IMR-90 (cell line): ENCODE measurements at regions not wholly inside any gene's neighbourhood (a gene's known extent, or its start where the extent isn't known, plus 50 kb on each side); places are given as distances from the start of the nearest gene placed in this dataset.

Source experiments
- ATAC-seq: fragments of 200-7000 bp; cut with Tn5 transposase; 2 replicates; pipeline ENCODE4 v1.9.1; 2020; ENCODE audit warnings: low read depth, mild to moderate bottlenecking, moderate library complexity
- BruUV-seq: library from RNA; stranded (reverse); fragments of 400-500 nt; replicated peaks from 2 replicates; lab custom pipeline; 2021; lab: Mats Ljungman, UMichigan
- CTCF ChIA-PET: fragments of 300-600 bp; formaldehyde crosslinking; extraction: SDS; loops from one replicate; lab custom pipeline; 2021; ENCODE audit warnings: antibody characterized with exemption; lab: Yijun Ruan, JAX
- POLR2A ChIA-PET: fragments of 300-600 bp; sonication (Branson Sonifier 250); formaldehyde crosslinking; loops from one replicate; lab custom pipeline; 2022; ENCODE audit warnings: antibody characterized with exemption; ENCODE audit not compliant: unreplicated experiment; lab: Charles Lee
- DNase-seq: peaks from one replicate; pipeline ENCODE4 v3.0.0; 2013
- H2AFZ ChIP-seq: replicated peaks from 2 replicates; pipeline ENCODE3; 2013; ENCODE audit warnings: low read length, mild to moderate bottlenecking; ENCODE audit not compliant: poor library complexity
- H2AK5ac ChIP-seq: 2 replicates; pipeline ENCODE4 v1.6.1; 2013; ENCODE audit warnings: low read depth, low read length, inconsistent platforms
- H2AK9ac ChIP-seq: replicated peaks from 2 replicates; pipeline ENCODE3; 2013; ENCODE audit warnings: mild to moderate bottlenecking, low read depth, low read length, moderate library complexity; ENCODE audit not compliant: poor library complexity
- H2BK120ac ChIP-seq: 2 replicates; pipeline ENCODE4 v1.6.1; 2013; ENCODE audit warnings: low read depth, low read length, inconsistent platforms
- H2BK15ac ChIP-seq: 3 replicates; pipeline ENCODE4 v1.6.1; 2013; ENCODE audit warnings: low read depth, low read length, inconsistent platforms
- H2BK20ac ChIP-seq: 2 replicates; pipeline ENCODE4 v1.6.1; 2013; ENCODE audit warnings: low read depth, mild to moderate bottlenecking, inconsistent platforms, low read length, moderate library complexity
- H2BK5ac ChIP-seq: 2 replicates; pipeline ENCODE4 v1.6.1; 2013; ENCODE audit warnings: mild to moderate bottlenecking, low read depth, low read length, inconsistent platforms; ENCODE audit not compliant: poor library complexity, severe bottlenecking
- H3K14ac ChIP-seq: replicated peaks from 2 replicates; pipeline ENCODE4 v1.6.1; 2013; ENCODE audit warnings: low read depth, low read length, inconsistent platforms
- H3K18ac ChIP-seq: 2 replicates; pipeline ENCODE4 v1.6.1; 2013; ENCODE audit warnings: low read depth, low read length, control low read depth
- H3K23ac ChIP-seq: 2 replicates; pipeline ENCODE4 v1.6.1; 2013; ENCODE audit warnings: low read depth, low read length, inconsistent platforms
- H3K27ac ChIP-seq: 2 replicates; pipeline ENCODE4 v1.5.1; 2013; ENCODE audit warnings: mild to moderate bottlenecking, control low read depth, low read length; ENCODE audit not compliant: insufficient read depth
- H3K27me3 ChIP-seq: 2 replicates; pipeline ENCODE4 v1.6.1; 2013; ENCODE audit warnings: low read length; ENCODE audit not compliant: control insufficient read depth, insufficient read depth
- H3K36me3 ChIP-seq: 2 replicates; pipeline ENCODE4 v1.6.1; 2013; ENCODE audit warnings: low read length, mixed read lengths; ENCODE audit not compliant: control insufficient read depth, insufficient read depth
- H3K4ac ChIP-seq: 2 replicates; pipeline ENCODE4 v1.6.1; 2013; ENCODE audit warnings: low read depth, low read length, inconsistent platforms
- H3K4me1 ChIP-seq: 2 replicates; pipeline ENCODE4 v1.6.1; 2013; ENCODE audit warnings: low read length, mixed read lengths; ENCODE audit not compliant: control insufficient read depth, insufficient read depth
- H3K4me2 ChIP-seq: 2 replicates; pipeline ENCODE4 v1.6.1; 2013; ENCODE audit warnings: low read depth, mild to moderate bottlenecking, control low read depth, low read length, moderate library complexity
- H3K4me3 ChIP-seq: 2 replicates; pipeline ENCODE4 v1.5.1; 2013; ENCODE audit warnings: low read depth, mild to moderate bottlenecking, control low read depth, low read length, moderate library complexity; ENCODE audit not compliant: insufficient read depth
- H3K56ac ChIP-seq: 2 replicates; pipeline ENCODE4 v1.6.1; 2013; ENCODE audit warnings: low read length, inconsistent platforms; ENCODE audit not compliant: insufficient read depth; ENCODE audit errors: extremely low read depth
- H3K79me1 ChIP-seq, 2 experiments: 2 replicates each; pipeline ENCODE4 v1.6.1; 2013; ENCODE audit warnings: low read length in 2 of 2, inconsistent platforms in 1 of 2, low read depth in 1 of 2
- H3K9ac ChIP-seq: 2 replicates; pipeline ENCODE4 v1.6.1; 2013; ENCODE audit warnings: low read depth, low read length, control low read depth
- H3K9me1 ChIP-seq: 2 replicates; pipeline ENCODE4 v1.6.1; 2013; ENCODE audit warnings: low read length, inconsistent platforms; ENCODE audit not compliant: insufficient read depth
- H3K9me3 ChIP-seq: 2 replicates; pipeline ENCODE4 v1.6.1; 2013; ENCODE audit warnings: low read length; ENCODE audit not compliant: control insufficient read depth, insufficient read depth
- H4K20me1 ChIP-seq: 2 replicates; pipeline ENCODE4 v1.6.1; 2013; ENCODE audit warnings: low read length, inconsistent platforms; ENCODE audit not compliant: insufficient read depth
- H4K5ac ChIP-seq: 2 replicates; pipeline ENCODE4 v1.6.1; 2013; ENCODE audit warnings: mild to moderate bottlenecking, low read depth, low read length, control low read depth
- H4K8ac ChIP-seq, 2 experiments: 2 replicates each; pipeline ENCODE4 v1.6.1; 2013; ENCODE audit warnings: low read depth in 2 of 2, low read length in 2 of 2, control low read depth in 1 of 2, inconsistent platforms in 1 of 2
- H4K91ac ChIP-seq: 2 replicates; pipeline ENCODE4 v1.6.1; 2013; ENCODE audit warnings: low read depth, low read length, inconsistent platforms; ENCODE audit not compliant: insufficient read depth
- CEBPB ChIP-seq: IDR thresholded peaks from 2 replicates; pipeline ENCODE4 v1.6.1; 2012; ENCODE audit warnings: low read depth, low read length, improper control_type of control experiment
- POLR2A ChIP-seq: IDR thresholded peaks from 2 replicates; pipeline ENCODE4 v1.6.1; 2012; ENCODE audit warnings: mild to moderate bottlenecking, low read depth, low read length
- WGBS, 2 experiments: methylation state at CpG; one replicate each; pipeline versions ENCODE4 v1.1.5 to v1.1.7; 2013; ENCODE audit warnings: missing lambda C conversion rate in 2 of 2; ENCODE audit not compliant: insufficient read length in 1 of 2; ENCODE audit errors: extremely low coverage in 2 of 2; 5-methylcytosine and 5-hydroxymethylcytosine counted together
- dilution Hi-C: fragments of 300-500 bp; cut with HindIII; formaldehyde crosslinking; loops from one replicate; pipeline ENCODE4 v1.14.3; 2018; ENCODE audit warnings: low sequenced_read_pairs; ENCODE audit not compliant: unreplicated experiment
- in situ Hi-C: fragments of 300-500 bp; cut with MboI; formaldehyde crosslinking; loops from 3 replicates; pipeline ENCODE4 v1.14.3; 2019; ENCODE audit warnings: low sequenced_read_pairs, inconsistent platforms, mixed read lengths
- intact Hi-C: fragments of 100-400 bp; cut with micrococcal nuclease; formaldehyde crosslinking; loops from 2 replicates; pipeline ENCODE4 v1.10.0; 2022

DNA sequence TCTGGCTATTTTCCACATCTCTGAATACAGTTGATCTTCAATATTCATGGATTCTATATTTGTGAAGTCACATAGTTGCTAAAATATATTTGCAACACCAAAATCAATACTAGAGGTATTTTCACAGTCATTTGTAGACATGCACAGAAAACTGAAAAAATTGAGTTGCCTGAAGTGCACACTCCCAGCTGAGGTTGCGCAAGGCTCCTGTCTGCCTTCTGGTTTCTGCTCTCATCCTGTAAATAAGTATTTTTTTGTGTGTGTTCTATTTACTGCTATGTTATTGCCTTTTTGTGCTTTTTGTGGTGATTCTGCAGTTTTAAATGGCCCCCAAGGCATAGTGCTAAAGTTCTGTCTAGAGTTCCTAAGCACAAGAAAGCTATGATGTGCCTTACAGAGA is 371.1 kb upstream of the GRAMD2B start:
- DNase-seq (no peak), ATAC-seq (no peak)
- Histone ChIP-seq H3K36me3 (no peaks in the 10 kb centered on the region), H4K8ac (no peak overlapping the region), H3K14ac (no peak overlapping the region), H4K91ac (no peak overlapping the region), H3K79me1 (no peaks in the 10 kb centered on the region), H2BK15ac (no peak overlapping the region), H3K27me3 (no peaks in the 10 kb centered on the region), H3K9ac (no peak overlapping the region), H3K27ac (no peak overlapping the region), H2AK5ac (no peak overlapping the region), H3K18ac (no peak overlapping the region), H4K20me1 (no peaks in the 10 kb centered on the region), H3K4me3 (no peak overlapping the region), H3K4me2 (no peak overlapping the region), H3K9me1 (no peaks in the 10 kb centered on the region), H3K4me1 (no peaks in the 10 kb centered on the region), H2BK120ac (no peak overlapping the region), H2BK20ac (no peak overlapping the region), H3K56ac (no peak overlapping the region), H3K4ac (no peak overlapping the region), H2AK9ac (no peak overlapping the region), H2AFZ (no peak overlapping the region), H3K9me3 (no peaks in the 10 kb centered on the region), H3K23ac (no peak overlapping the region), H2BK5ac (no peak overlapping the region), H4K5ac (no peak overlapping the region)
- in situ Hi-C loops, result no loop called here
- 100% methylated on average over 1 of the region's 1 CpG; no CpG with 5 or more reads in 1 of the 2 experiments for whole genome bisulfite sequencing, 2 experiments
- ChIA-PET CTCF (no interaction called here), POLR2A (no interaction called here)
- TF ChIP-seq CEBPB (peak; percentile 71), POLR2A (no peak)
- intact Hi-C loops, result no loop called here
- BruUV-seq, result no TSS peak
- dilution Hi-C loops, result no loop called here
